Nephron progenitor cell (in vitro differentiated cells): ENCODE measurements at regions not wholly inside any gene's neighbourhood (a gene's known extent, or its start where the extent isn't known, plus 50 kb on each side); places are given as distances from the start of the nearest gene placed in this dataset.

ENCODE experiments used
- DNase-seq: peaks from one replicate; pipeline ENCODE4 v3.0.0; 2021
- H3K27ac Mint-ChIP-seq: 2 replicates; pipeline ENCODE4 v1.8.0; 2021; ENCODE audit warnings: mild to moderate bottlenecking, moderate library complexity, mixed read lengths
- H3K27me3 Mint-ChIP-seq: 2 replicates; pipeline ENCODE4 v1.8.0; 2021; ENCODE audit warnings: mild to moderate bottlenecking, low read depth, mixed read lengths; ENCODE audit not compliant: poor library complexity
- H3K36me3 Mint-ChIP-seq: 2 replicates; pipeline ENCODE4 v1.8.0; 2021; ENCODE audit warnings: low read depth, mixed read lengths
- H3K4me1 Mint-ChIP-seq: 2 replicates; pipeline ENCODE4 v1.8.0; 2021; ENCODE audit warnings: mixed read lengths
- H3K4me3 Mint-ChIP-seq: 2 replicates; pipeline ENCODE4 v1.8.0; 2021; ENCODE audit warnings: mild to moderate bottlenecking, moderate library complexity, mixed read lengths
- H3K9me3 Mint-ChIP-seq: 2 replicates; pipeline ENCODE4 v1.8.0; 2021; ENCODE audit warnings: mild to moderate bottlenecking, moderate library complexity, mixed read lengths
- CTCF ChIP-seq: fragments of 200-600 bp; sonication (generic); IDR thresholded peaks from 2 replicates; pipeline ENCODE4 v1.5.0; 2021; ENCODE audit warnings: antibody characterized with exemption

DNA sequence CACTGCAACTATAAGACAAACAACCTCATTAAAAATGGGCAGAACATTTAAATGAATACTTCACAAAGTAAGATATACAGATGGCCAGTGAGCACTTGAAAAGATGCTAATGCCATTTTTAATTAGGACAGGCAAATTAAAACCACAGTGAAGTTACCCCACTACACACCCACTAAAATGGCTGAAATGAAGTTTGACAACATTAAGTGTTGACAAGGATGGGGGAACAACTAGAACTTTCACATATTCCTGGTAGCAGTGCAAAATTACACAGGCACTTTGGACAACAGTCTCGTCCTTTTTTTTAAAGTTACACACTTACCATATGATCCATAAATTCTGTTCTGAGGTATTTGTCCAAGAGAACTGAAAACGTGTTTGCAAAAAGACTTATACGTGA lies 278.9 kb upstream of the DIO3 start:
- TF ChIP-seq CTCF = no peak
- peaks cover 15% of the 10 kb centered on the region for H3K9me3 Mint-ChIP-seq
- no peaks in the 10 kb centered on the region for H3K27me3 Mint-ChIP-seq
- DNase-seq = no peak
- no peak overlapping the region for H3K4me3 Mint-ChIP-seq
- peaks cover 29% of the 10 kb centered on the region for H3K4me1 Mint-ChIP-seq
- H3K36me3 Mint-ChIP-seq = peaks cover 9% of the 10 kb centered on the region
- no peak overlapping the region for H3K27ac Mint-ChIP-seq

DNA sequence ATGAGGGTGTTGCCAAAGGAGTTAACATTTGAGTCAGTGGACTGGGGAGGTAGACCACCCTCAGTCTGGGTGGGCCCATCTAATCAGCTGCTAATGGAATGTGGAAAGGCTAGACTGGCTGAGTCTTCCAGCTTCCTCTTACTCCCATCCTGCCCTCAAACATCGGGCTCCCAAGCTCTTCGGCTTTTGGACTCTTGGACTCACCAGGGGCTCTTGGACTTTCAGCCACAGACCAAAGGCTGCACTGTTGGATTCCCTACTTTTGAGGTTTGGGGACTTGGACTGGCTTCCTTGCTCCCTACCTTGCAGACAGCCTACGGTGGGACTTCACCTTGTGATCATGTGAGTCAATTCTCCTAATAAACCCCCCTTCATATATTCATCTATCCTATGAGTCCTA lies 276.6 kb upstream of the DIO3 start:
- no peak for DNase-seq
- H3K27ac Mint-ChIP-seq = no peak overlapping the region
- no peak overlapping the region for H3K4me3 Mint-ChIP-seq
- H3K9me3 Mint-ChIP-seq = peaks cover 6% of the 10 kb centered on the region
- TF ChIP-seq CTCF = no peak
- no peaks in the 10 kb centered on the region for H3K27me3 Mint-ChIP-seq
- peaks cover 46% of the 10 kb centered on the region for H3K4me1 Mint-ChIP-seq
- peaks cover under 1% of the 10 kb centered on the region for H3K36me3 Mint-ChIP-seq

DNA sequence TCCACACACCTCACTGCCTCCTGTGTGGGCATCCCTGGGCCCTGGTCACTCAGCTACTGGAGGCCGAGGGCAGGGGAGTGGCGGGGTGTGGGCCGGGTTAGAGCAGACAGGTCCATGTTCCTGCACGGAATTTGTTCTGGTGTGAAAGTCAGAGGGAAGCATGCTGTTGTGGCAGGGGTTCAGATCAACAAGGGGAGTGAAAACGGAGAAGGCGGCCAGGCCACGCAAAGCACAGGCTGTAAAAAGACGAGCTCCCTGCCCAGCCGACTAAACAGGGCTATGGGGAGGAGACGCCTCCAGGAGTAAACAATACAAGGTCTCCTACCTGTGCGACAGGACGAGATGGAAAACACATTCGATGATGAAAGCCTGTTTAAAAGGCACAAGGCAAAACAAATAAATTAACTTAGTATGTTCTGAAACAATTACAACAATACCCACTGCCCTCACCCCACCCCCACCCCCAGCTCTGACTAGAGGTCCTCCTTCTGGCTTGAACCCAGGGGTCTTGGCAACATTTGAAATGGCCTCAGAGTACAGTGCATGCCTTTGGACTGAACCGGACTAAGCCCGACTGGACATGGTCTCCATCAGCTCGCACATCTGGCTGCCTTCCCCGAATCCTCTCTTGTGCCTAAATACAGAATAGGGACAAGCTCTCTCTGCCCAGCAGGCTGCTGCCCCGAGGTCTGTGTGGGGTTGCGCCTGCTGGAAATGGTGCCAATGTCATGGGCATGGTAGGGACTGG lies 274.9 kb upstream of the DIO3 start:
- no peak for DNase-seq
- peak overlapping the region; percentile 41 for H3K27ac Mint-ChIP-seq
- no peak overlapping the region for H3K4me3 Mint-ChIP-seq
- peaks cover 4% of the 10 kb centered on the region for H3K9me3 Mint-ChIP-seq
- no peaks in the 10 kb centered on the region for H3K36me3 Mint-ChIP-seq
- TF ChIP-seq CTCF = no peak
- no peaks in the 10 kb centered on the region for H3K27me3 Mint-ChIP-seq
- peaks cover 63% of the 10 kb centered on the region for H3K4me1 Mint-ChIP-seq

- Mint-ChIP-seq H3K27ac (peak overlapping the region; percentile 31), H3K4me3 (peak overlapping the region; percentile 24), H3K4me1 (peaks cover 69% of the 10 kb centered on the region), H3K9me3 (no peaks in the 10 kb centered on the region), H3K36me3 (no peaks in the 10 kb centered on the region), H3K27me3 (no peaks in the 10 kb centered on the region)
- DNase-seq = peak; percentile 46
- TF ChIP-seq CTCF = no peak
Measured at GRCh38 chr14:101288436-101289229, 272.7 kb upstream of the DIO3 start.

DNA sequence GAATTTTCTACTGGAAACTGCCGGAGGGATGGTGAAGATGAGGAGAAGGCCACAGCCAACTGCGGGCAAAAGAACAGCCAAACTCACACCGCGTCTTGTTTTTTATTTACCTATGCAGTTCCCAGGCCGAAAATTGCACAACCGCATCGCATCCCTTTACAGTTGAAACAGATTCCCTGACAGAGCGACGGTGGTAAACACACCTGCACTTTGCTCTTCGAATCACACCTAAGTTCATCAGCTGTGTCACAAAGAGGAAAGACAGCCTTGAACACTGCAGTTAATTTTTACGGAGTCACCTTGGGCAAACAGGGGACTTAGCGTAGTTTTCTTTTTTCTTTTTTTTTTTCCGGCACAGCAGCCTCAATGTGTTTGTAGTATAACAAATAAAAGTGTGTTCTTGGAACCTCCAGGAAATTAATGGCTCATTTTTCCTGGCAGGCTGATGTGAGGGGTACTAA lies 272.0 kb upstream of the DIO3 start:
- TF ChIP-seq CTCF = no peak
- Mint-ChIP-seq H3K27ac (no peak overlapping the region), H3K4me3 (no peak overlapping the region), H3K36me3 (peaks cover 2% of the 10 kb centered on the region), H3K27me3 (no peaks in the 10 kb centered on the region), H3K4me1 (peaks cover 69% of the 10 kb centered on the region), H3K9me3 (peaks cover 2% of the 10 kb centered on the region)
- no peak for DNase-seq
